ENCODE measurements at regions not wholly inside any gene's neighbourhood (a gene's known extent, or its start where the extent isn't known, plus 50 kb on each side); places are given as distances from the start of the nearest gene placed in this dataset.

- TF ChIP-seq ZNF462 (CRISPR knock-in tag; IDR thresholded peaks at IDR 0.05) = no peak
- TF ChIP-seq CREB1 (CRISPR knock-in tag; IDR thresholded peaks at IDR 0.05; ENCODE audit: low read depth) = no peak
- TF ChIP-seq ZNF331 (CRISPR knock-in tag; IDR thresholded peaks at IDR 0.05; ENCODE audit: low read depth) = no peak
- TF ChIP-seq POLR2AphosphoS5 (IDR thresholded peaks at IDR 0.05; ENCODE audit: low read depth) = no peak
- TF ChIP-seq JUNB (IDR thresholded peaks at IDR 0.05; ENCODE audit: unreplicated experiment) = no peak
Measured at GRCh38 chr13:79688741-79689140, 207.8 kb downstream of the NDFIP2 start (continued).

- Histone ChIP-seq H3K27me3 (ENCODE audit: insufficient read depth) (no peaks in the 10 kb centered on the region), H3K9me2 (ENCODE audit: insufficient read depth) (peaks cover 6% of the 10 kb centered on the region; the same call in 1 of the 2 replicates), H4K20me1 (replicated peaks; ENCODE audit: insufficient read depth) (no peaks in the 10 kb centered on the region), H2AFZ (no peak overlapping the region), H3K4me1 (ENCODE audit: insufficient read depth) (no peaks in the 10 kb centered on the region), H3K4me3 (no peak overlapping the region), H3K27ac (ENCODE audit: low read depth) (no peak overlapping the region), H3K4me2 (no peak overlapping the region), H3F3A (replicated peaks; ENCODE audit: low read depth) (no peaks in the 10 kb centered on the region), H3K36me3 (ENCODE audit: insufficient read depth) (no peaks in the 10 kb centered on the region), H3K79me2 (replicated peaks; ENCODE audit: insufficient read depth) (no peaks in the 10 kb centered on the region)
- ATAC-seq (no peak), DNase-seq (ENCODE audit: low spot score) (no peak)
- H3K27ac Mint-ChIP-seq = no peak overlapping the region
- H3K9me3 Mint-ChIP-seq = no peaks in the 10 kb centered on the region
- no peaks in the 10 kb centered on the region for H3K4me1 Mint-ChIP-seq
- no peaks in the 10 kb centered on the region for H3K27me3 Mint-ChIP-seq (ENCODE audit: insufficient read depth, low read depth, poor library complexity)
- H3K4me3 Mint-ChIP-seq = no peak overlapping the region
- H3K36me3 Mint-ChIP-seq (ENCODE audit: low read depth) = no peaks in the 10 kb centered on the region
- TF ChIP-seq CREB1 (CRISPR knock-in tag; IDR thresholded peaks at IDR 0.05; ENCODE audit: low read depth) (no peak), STAT1 (IDR thresholded peaks at IDR 0.05; ENCODE audit: unreplicated experiment) (no peak), JUNB (IDR thresholded peaks at IDR 0.05; ENCODE audit: unreplicated experiment) (no peak), POLR2AphosphoS5 (IDR thresholded peaks at IDR 0.05; ENCODE audit: low read depth) (no peak), REST (IDR thresholded peaks at IDR 0.05; ENCODE audit: unreplicated experiment) (no peak), CTCF (conservative IDR thresholded peaks at IDR 0.05; ENCODE audit: low read depth in 2 of 2) (no peak), NANOG (IDR thresholded peaks at IDR 0.05; ENCODE audit: borderline replicate concordance) (no peak), ZNF331 (CRISPR knock-in tag; IDR thresholded peaks at IDR 0.05; ENCODE audit: low read depth) (no peak), EZH2phosphoT487 (IDR thresholded peaks at IDR 0.05; ENCODE audit: unreplicated experiment) (no peak)
Measured at GRCh38 chr13:79686441-79686840, 205.5 kb downstream of the NDFIP2 start.

Measured in GM23338 (cell line).